PC-9 (cell line): ENCODE measurements at regions not wholly inside any gene's neighbourhood (a gene's known extent, or its start where the extent isn't known, plus 50 kb on each side); places are given as distances from the start of the nearest gene placed in this dataset.

ENCODE experiments used
- EZH2 ChIP-seq: fragments of 200-600 bp; sonication (generic); IDR thresholded peaks from 2 replicates; pipeline ENCODE4 v1.8.0; 2017; ENCODE audit warnings: antibody characterized with exemption, low read depth
- TF ChIP-seq, protein P1 (sequence below): fragments of 200-600 bp; sonication (generic); conservative IDR thresholded peaks from 2 replicates; pipeline ENCODE4 v1.6.1; 2017; ENCODE audit warnings: mixed run types, antibody characterized with exemption, mild to moderate bottlenecking, moderate library complexity

GRCh38 chr5:119879446-119879845 is 250.1 kb downstream of the FAM170A start:
- TF ChIP-seq EZH2, result no peak
- TF ChIP-seq, protein P1, sequence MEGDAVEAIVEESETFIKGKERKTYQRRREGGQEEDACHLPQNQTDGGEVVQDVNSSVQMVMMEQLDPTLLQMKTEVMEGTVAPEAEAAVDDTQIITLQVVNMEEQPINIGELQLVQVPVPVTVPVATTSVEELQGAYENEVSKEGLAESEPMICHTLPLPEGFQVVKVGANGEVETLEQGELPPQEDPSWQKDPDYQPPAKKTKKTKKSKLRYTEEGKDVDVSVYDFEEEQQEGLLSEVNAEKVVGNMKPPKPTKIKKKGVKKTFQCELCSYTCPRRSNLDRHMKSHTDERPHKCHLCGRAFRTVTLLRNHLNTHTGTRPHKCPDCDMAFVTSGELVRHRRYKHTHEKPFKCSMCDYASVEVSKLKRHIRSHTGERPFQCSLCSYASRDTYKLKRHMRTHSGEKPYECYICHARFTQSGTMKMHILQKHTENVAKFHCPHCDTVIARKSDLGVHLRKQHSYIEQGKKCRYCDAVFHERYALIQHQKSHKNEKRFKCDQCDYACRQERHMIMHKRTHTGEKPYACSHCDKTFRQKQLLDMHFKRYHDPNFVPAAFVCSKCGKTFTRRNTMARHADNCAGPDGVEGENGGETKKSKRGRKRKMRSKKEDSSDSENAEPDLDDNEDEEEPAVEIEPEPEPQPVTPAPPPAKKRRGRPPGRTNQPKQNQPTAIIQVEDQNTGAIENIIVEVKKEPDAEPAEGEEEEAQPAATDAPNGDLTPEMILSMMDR, result no peak
